ENCODE measurements at regions not wholly inside any gene's neighbourhood (a gene's known extent, or its start where the extent isn't known, plus 50 kb on each side); places are given as distances from the start of the nearest gene placed in this dataset.

DNA sequence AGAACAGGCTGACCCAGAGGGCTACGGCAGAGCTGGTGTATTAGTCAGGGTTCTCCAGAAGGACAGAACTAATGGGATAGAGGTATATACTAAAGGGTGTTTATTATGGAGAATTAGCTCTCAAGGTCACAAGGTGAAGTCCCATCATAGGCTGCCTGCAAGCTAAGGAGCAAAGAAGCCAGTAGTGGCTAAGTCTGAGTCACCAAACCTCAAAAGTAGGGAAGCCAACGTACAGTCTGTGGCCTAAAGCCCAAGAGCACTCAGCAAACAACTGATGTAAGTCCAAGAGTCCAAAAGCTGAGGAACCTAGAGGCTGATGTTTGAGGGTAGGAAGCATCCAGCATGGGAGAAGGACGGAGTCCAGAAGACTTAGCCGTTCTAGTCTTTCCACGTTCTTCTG is 179.2 kb downstream of the BACH1 start:
- WGBS, 2 experiments (ENCODE audit: extremely low coverage in 2 of 2, insufficient read length in 1 of 2), result 100% methylated on average over 2 of the region's 5 CpGs; no CpG with 5 or more reads in 1 of the 2 experiments
- ChIA-PET POLR2A (ENCODE audit: unreplicated experiment) (no interaction called here), CTCF (interaction anchor here (0.6 kb wide), 2 partner anchors 43 to 386 kb away, joined by 3 read pairs; no protein-coding TSS in a partner anchor)
- no peaks in the 10 kb centered on the region for H3K27me3 ChIP-seq (ENCODE audit: control insufficient read depth, insufficient read depth, low read length)
- dilution Hi-C loops (cut with HindIII; ENCODE audit: low sequenced_read_pairs, unreplicated experiment), result no loop called here
- no peak overlapping the region for H3K9ac ChIP-seq (ENCODE audit: low read depth, low read length)
- BruUV-seq (replicated peaks), result no TSS peak
- no peaks in the 10 kb centered on the region for H3K36me3 ChIP-seq (ENCODE audit: control insufficient read depth, insufficient read depth, low read length)
- peak overlapping the region; percentile 68; the same call in 1 of the 2 replicates for H3K23ac ChIP-seq (ENCODE audit: low read depth, low read length)
- H2BK120ac ChIP-seq (ENCODE audit: low read depth, low read length), result peak overlapping the region; percentile 60
- H2BK15ac ChIP-seq (ENCODE audit: low read depth, low read length), result peak overlapping the region; percentile 89; the same call in 2 of the 3 replicates
- peaks cover 11% of the 10 kb centered on the region; the same call in 1 of the 2 replicates for H3K9me1 ChIP-seq (ENCODE audit: insufficient read depth, low read length)
- peak overlapping the region in 1 of 2 experiments; percentile 46; a peak in 3 of 4 replicates for H4K8ac ChIP-seq (ENCODE audit: low read depth in 2 of 2, low read length in 2 of 2)
- H3K4me3 ChIP-seq (ENCODE audit: insufficient read depth, low read depth, low read length), result no peak overlapping the region
- peak overlapping the region; percentile 63 for H3K4ac ChIP-seq (ENCODE audit: low read depth, low read length)
- H3K79me1 ChIP-seq (ENCODE audit: low read depth in 1 of 2, low read length in 2 of 2), result peaks cover 0 to 13% of the 10 kb centered on the region in 2 experiments; a peak in 1 of 4 replicates
- peak overlapping the region; percentile 65; the same call in 1 of the 2 replicates for H3K18ac ChIP-seq (ENCODE audit: low read depth, low read length)
- H4K5ac ChIP-seq (ENCODE audit: low read depth, low read length), result peak overlapping the region; percentile 0; the same call in 1 of the 2 replicates
- ATAC-seq (ENCODE audit: low read depth) (peak; percentile 13; the same call in 1 of the 2 replicates), DNase-seq (peak; percentile 71)
- H3K56ac ChIP-seq (ENCODE audit: extremely low read depth, insufficient read depth, low read length), result no peak overlapping the region
- no peak overlapping the region for H2AFZ ChIP-seq (replicated peaks; ENCODE audit: low read length, poor library complexity)
- TF ChIP-seq MAFK (IDR thresholded peaks at IDR 0.05; ENCODE audit: low read depth, low read length), result no peak
- TF ChIP-seq, protein P1, sequence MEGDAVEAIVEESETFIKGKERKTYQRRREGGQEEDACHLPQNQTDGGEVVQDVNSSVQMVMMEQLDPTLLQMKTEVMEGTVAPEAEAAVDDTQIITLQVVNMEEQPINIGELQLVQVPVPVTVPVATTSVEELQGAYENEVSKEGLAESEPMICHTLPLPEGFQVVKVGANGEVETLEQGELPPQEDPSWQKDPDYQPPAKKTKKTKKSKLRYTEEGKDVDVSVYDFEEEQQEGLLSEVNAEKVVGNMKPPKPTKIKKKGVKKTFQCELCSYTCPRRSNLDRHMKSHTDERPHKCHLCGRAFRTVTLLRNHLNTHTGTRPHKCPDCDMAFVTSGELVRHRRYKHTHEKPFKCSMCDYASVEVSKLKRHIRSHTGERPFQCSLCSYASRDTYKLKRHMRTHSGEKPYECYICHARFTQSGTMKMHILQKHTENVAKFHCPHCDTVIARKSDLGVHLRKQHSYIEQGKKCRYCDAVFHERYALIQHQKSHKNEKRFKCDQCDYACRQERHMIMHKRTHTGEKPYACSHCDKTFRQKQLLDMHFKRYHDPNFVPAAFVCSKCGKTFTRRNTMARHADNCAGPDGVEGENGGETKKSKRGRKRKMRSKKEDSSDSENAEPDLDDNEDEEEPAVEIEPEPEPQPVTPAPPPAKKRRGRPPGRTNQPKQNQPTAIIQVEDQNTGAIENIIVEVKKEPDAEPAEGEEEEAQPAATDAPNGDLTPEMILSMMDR (conservative IDR thresholded peaks at IDR 0.05; ENCODE audit: low read depth, low read length), result no peak
- TF ChIP-seq SMC3 (IDR thresholded peaks at IDR 0.05; ENCODE audit: low read depth, low read length), result no peak
- no peak for TF ChIP-seq RCOR1 (IDR thresholded peaks at IDR 0.05; ENCODE audit: insufficient replicate concordance, low read length)
- TF ChIP-seq, protein P2, sequence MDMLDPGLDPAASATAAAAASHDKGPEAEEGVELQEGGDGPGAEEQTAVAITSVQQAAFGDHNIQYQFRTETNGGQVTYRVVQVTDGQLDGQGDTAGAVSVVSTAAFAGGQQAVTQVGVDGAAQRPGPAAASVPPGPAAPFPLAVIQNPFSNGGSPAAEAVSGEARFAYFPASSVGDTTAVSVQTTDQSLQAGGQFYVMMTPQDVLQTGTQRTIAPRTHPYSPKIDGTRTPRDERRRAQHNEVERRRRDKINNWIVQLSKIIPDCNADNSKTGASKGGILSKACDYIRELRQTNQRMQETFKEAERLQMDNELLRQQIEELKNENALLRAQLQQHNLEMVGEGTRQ (IDR thresholded peaks at IDR 0.05; ENCODE audit: low read depth, low read length), result no peak
- TF ChIP-seq FOS (IDR thresholded peaks at IDR 0.05; ENCODE audit: low read depth, low read length), result no peak
- TF ChIP-seq RFX5 (IDR thresholded peaks at IDR 0.05; ENCODE audit: low read depth, low read length), result no peak
- no peak for TF ChIP-seq POLR2A (IDR thresholded peaks at IDR 0.05; ENCODE audit: low read depth, low read length)
- TF ChIP-seq NFE2L2 (IDR thresholded peaks at IDR 0.05; ENCODE audit: low read depth, low read length), result no peak
- no peak for TF ChIP-seq MAZ (IDR thresholded peaks at IDR 0.05; ENCODE audit: borderline replicate concordance, low read depth, low read length)
- TF ChIP-seq CHD1 (IDR thresholded peaks at IDR 0.05; ENCODE audit: low read depth, low read length), result no peak
- TF ChIP-seq CEBPB (IDR thresholded peaks at IDR 0.05; ENCODE audit: low read depth, low read length), result no peak
- no peak for TF ChIP-seq MXI1 (IDR thresholded peaks at IDR 0.05; ENCODE audit: borderline replicate concordance, low read depth, low read length)
- in situ Hi-C loops (cut with MboI; ENCODE audit: low sequenced_read_pairs), result loop anchor here (5.0 kb wide), 1 partner anchor 369 kb away; no protein-coding TSS in a partner anchor
- peak overlapping the region; percentile 60; the same call in 1 of the 2 replicates for H2BK20ac ChIP-seq (ENCODE audit: low read depth, low read length)
- H2AK5ac ChIP-seq (ENCODE audit: low read depth, low read length), result peak overlapping the region; percentile 96; the same call in 1 of the 2 replicates
- H3K14ac ChIP-seq (replicated peaks; ENCODE audit: low read depth, low read length), result peak overlapping the region; percentile 82
- H3K27ac ChIP-seq (ENCODE audit: insufficient read depth, low read length), result no peak overlapping the region
- H3K4me1 ChIP-seq (ENCODE audit: control insufficient read depth, insufficient read depth, low read length), result peaks cover 19% of the 10 kb centered on the region
- intact Hi-C loops (cut with micrococcal nuclease), result loop anchor here (5.0 to 10.0 kb wide), 3 partner anchors 106 to 386 kb away; no protein-coding TSS in a partner anchor
- no peaks in the 10 kb centered on the region for H4K20me1 ChIP-seq (ENCODE audit: insufficient read depth, low read length)
- H2BK5ac ChIP-seq (ENCODE audit: low read depth, low read length, poor library complexity, severe bottlenecking), result peak overlapping the region; percentile 63
- peak overlapping the region; percentile 68; the same call in 1 of the 2 replicates for H4K91ac ChIP-seq (ENCODE audit: insufficient read depth, low read depth, low read length)
- no peak overlapping the region for H3K4me2 ChIP-seq (ENCODE audit: low read depth, low read length)
- H3K9me3 ChIP-seq (ENCODE audit: control insufficient read depth, insufficient read depth, low read length), result no peaks in the 10 kb centered on the region
- no peak overlapping the region for H2AK9ac ChIP-seq (replicated peaks; ENCODE audit: low read depth, low read length, poor library complexity)
